ENCODE measurements at regions not wholly inside any gene's neighbourhood (a gene's known extent, or its start where the extent isn't known, plus 50 kb on each side); places are given as distances from the start of the nearest gene placed in this dataset.
A peak's percentile ranks its signal among the peaks of the same experiment; 100 is the strongest.
"Not testable (repeated sequence)": the region's sequence is repeated elsewhere in the genome, so short reads cannot be mapped to it uniquely, and the experiment has no call there.

GRCh38 chr11:23893126-23893525, 603.7 kb upstream of the LUZP2 start:
- no peak for DNase-seq

DNA sequence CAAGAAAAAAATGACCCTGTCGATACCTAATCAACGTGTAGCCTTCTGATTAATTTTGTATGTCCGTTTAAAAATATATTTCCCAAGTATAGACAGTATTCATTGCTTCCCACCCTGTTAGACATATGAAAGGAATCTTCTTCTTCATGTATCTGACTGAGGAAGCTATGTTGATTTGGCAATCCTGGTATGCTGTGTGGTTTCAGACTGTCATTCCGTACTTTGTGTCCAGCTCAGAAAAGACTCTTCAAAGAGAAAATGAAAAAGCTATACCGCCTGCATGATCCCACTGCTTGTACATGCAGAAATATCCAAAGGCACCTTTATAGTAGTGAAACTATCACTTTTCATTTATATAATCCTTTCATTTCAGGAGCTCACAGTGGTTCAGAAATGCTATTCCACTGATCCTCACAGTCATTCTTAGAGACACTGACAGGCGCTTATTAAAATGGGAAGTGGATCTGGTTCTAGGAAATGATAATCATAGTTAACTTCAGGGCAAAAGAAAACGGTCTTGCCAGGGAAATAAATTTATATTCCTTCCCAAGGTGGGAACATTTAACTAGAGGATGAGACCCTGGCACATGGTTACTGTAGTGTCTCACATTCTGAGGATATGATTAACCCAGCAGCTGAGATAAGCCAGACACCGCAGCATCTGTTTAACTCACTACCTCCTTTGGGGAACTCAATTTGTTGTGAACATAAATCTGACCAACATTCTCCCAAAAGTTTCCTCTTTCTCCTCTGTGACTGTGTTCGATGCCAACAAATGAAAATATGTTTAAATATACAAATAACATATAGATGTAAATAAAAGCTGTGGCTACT, 599.2 kb upstream of the LUZP2 start:
- DNase-seq: no peak

GRCh38 chr11:23903044-23903704, 593.7 kb upstream of the LUZP2 start:
- DNase-seq: no peak

DNA sequence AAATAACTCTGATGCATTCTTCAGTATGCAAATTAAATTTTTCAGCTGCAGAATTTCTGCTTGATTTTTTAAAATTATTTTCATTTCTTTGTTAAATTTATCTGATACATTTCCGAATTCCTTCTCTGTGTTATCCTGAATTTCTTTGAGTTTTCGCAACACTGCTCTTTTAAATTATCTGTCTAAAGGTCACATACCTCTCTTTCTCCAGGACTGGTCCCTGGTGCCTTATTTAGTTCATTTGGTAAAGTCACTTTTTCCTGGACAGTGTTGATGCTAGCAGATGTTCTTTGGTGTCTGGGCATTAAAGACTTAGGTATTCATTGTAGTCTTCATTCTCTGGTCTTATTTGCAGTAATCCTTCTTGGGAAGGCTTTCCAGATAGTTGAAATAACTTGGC, 577.4 kb upstream of the LUZP2 start:
- no peak for DNase-seq

DNA sequence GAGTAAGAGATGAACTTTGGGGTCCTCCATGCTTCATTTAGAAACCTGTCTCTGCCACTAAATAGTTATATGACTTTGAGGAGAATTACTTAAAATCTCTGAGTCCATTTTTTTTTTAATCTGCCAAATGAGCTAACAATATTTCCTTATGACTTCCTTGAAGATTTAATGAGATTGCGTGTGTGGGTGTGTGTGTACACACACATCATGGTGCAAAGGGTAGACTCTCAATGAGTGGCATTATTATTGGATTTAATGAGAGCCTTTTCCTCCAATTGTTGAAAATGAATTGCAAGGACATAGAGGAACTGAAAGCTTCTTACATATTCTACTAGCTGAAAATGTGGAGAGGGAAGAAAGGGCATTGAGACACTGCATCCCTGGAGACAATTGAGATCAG, 573.5 kb upstream of the LUZP2 start:
- DNase-seq: no peak

- no peak for DNase-seq
Observed at GRCh38 chr11:23924226-23924625, 572.6 kb upstream of the LUZP2 start.

GRCh38 chr11:23931443-23931842, 565.4 kb upstream of the LUZP2 start:
- no peak for DNase-seq

- DNase-seq: no peak
Observed at GRCh38 chr11:23932485-23932898, 564.4 kb upstream of the LUZP2 start.

- no peak for DNase-seq
Observed at GRCh38 chr11:23933721-23934120, 563.1 kb upstream of the LUZP2 start.

DNA sequence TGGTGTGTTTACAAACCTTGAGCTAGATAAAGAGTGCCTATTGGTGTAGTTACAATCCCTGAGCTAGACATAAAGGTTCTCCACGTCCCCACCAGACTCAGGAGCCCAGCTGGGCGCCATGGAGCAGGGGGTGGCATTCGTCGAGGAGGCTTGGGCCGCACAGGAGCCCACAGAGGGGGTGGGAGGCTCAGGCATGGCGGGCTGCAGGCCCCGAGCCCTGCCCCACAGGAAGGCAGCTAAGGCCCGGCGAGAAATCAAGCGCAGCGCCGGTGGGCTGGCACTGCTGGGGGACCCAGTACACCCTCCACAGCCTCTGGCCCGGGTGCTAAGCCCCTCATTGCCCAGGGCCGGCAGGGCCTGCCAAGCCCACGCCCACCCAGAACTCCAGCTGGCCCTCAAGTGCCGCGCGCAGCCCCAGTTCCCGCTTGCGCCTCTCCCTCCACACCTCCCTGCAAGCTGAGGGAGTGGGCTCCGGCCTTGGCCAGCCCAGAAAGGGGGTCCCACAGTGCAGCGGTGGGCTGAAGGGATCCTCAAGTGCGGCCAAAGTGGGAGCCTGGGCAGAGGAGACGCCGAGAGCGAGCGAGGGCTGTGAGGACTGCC, 562.1 kb upstream of the LUZP2 start:
- DNase-seq: not testable (repeated sequence)

DNA sequence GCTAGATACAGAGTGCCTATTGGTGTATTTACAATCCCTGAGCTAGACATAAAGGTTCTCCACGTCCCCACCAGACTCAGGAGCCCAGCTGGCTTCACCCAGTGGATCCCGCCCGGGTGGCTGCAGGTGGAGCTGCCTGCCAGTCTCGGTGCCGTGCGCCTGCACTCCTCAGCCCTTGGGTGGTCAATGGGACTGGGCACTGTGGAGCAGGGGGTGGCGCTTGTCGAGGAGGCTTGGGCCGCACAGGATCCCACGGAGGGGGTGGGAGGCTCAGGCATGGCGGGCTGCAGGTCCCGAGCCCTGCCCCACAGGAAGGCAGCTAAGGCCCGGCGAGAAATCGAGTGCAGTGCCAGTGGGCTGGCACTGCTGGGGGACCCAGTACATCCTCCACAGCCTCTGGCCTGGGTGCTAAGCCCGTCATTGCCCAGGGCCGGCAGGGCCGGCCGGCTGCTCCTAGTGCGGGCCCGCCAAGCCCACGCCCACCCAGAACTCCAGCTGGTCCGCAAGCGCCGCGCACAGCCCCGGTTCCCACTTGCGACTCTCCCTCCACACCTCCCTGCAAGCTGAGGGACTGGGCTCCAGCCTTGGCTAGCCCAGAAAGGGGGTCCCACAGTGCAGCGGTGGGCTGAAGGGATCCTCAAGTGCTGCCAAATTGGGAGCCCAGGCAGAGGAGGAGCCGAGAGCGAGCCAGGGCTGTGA, 554.6 kb upstream of the LUZP2 start:
- not testable (repeated sequence) for DNase-seq

DNA sequence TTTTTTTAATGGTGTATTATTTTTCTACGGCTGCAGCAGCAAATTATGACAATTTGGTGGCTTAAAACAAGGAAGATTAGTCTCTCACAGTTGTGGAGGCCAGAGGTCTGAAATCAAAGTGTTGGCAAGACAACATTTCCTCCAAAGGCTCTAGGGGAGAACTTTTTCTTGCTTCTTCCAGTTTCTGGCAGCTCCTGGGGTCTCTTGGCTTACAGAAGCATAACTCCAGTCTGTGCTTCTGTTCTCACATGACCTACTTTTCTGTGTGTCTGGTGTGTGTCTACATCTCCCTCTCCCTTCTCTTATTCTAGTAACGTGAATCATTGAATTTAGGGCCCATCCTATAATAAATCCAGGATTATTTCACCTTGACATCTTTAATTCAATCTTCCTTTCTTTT, 551.9 kb upstream of the LUZP2 start:
- peak; percentile 62 for DNase-seq

DNA sequence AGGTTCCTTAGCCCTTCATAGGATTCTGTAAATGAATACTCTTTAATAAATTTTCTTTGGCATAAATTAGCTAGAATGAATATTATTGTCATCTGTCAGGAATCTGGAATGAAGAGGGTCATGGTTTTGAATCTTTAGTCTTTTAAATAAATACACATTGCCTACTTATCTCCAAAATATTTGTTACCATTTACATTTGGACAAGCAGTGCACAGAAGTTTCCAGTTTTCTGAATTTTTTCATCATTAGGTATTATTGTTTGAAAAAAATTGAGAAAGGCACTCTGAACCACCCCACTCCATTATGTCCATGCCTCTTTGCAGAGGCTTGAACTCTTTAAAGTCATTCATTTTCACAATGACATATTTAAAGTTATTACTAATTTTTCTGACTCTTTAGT, 549.0 kb upstream of the LUZP2 start:
- DNase-seq: no peak

GRCh38 chr11:23948851-23949250, 548.0 kb upstream of the LUZP2 start:
- DNase-seq: no peak

DNA sequence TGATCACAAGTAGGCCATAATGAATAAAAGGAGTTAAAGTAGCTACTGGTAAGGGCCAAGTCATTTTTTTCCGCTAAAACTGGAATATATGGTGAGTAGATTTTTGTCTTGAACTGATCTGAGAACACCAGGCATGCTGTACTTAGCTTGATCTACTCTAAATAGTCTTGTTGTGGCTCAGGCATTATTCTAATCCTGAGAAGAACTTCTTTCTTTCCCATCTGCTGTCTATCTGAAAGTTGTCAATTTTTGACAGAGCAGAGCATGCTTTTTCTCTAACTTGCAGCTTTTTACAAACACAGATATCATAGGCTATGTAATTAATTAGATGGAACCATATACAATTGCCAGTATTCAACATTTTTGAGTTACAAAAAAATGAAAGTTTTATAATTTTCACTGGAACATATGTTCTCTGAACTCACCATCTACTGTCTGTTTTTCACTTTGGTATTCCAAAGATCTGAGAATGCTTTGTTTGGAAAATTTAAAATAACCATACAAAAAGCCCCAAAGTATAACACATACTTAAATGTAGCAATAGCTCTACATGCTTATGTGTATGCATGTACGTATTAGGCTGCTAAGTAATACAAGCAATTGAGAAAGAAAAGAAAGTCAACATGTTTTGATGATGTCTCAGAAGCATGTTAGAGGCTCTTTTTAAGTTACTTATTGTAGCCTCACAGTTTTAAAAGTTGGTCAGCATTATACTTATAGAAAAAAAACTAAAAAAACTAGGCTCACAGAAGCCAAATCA, 542.7 kb upstream of the LUZP2 start:
- no peak for DNase-seq

DNA sequence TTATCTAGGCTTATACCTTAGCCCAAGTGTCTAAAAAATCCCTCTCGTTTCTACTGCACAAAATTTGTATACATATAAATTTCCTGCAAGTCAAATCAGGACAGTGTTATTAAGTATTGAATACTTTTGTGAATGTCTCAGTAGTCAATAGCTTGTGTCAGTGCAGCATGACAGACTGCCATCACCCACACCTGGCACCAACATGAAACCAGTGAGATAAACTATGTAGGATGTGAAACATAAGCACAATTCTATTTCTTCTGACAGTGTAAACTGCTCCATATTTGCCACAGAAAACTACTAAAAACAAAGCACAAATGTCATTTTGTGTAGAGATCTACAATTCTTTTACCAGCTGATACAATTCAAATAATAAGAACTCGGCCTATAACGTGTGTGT, 542.1 kb upstream of the LUZP2 start:
- DNase-seq: no peak

GRCh38 chr11:23956586-23956985, 540.3 kb upstream of the LUZP2 start:
- no peak for DNase-seq

DNA sequence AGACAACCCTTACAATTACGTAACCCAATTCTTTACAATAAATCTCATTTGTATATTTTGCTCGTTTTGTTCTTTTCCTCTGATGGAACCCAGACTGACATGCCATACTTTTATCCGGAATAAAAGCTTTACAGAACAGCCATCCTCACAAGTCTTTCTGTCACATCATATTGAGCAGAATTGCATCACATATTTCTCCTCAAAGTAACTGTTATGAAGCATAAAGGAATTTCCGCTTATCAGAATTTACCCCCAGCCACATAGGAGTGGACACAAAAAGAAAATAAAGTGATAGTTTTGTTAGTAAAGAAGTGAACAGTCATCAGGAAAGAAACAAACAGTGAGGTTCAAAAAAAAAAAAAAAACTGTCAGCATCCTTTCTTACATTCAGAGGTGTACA, 539.5 kb upstream of the LUZP2 start:
- no peak for DNase-seq

- DNase-seq: no peak
Observed at GRCh38 chr11:23959462-23959861, 537.4 kb upstream of the LUZP2 start.

DNA sequence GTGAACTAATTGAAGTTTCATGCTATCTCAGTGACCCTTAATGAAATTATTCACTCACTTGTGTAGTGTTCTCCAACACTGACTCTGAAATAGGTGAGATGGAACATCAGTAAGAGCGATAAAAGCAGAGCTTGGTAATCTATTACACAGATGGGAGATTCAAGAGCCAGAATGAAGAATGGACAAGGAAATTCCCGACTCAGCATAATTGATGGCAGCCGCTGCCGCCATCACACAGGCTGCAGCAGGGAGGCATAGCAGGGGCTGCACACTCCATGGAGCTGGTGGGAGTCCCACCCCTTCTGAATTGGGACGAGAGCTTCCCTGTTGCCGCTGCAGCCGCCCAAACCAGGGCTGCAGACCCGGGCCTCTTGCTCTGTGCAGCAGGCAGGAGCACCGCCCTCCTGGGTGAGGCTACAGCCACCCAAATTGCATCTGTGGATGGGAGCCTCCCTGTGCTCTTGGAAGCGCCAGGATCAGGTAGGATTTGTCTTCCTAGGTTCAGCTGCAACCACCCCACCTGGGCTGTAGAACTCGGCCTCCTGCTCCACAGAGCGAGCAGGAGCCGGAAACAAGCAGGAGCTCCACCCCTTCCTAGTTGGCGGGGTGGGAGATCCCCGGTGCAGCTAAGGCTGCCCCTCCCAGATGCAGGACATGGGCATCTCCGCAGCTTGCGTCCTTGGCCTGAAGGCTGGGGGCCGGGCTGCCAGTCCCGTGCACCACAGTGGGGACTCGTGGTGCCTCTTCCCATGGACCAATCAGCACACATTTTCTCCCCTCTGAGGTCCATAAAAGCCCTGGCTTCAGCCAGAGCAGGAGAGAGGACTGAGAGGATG, 535.1 kb upstream of the LUZP2 start:
- DNase-seq: no peak

GRCh38 chr11:23973244-23973643, 523.6 kb upstream of the LUZP2 start:
- DNase-seq: no peak

DNA sequence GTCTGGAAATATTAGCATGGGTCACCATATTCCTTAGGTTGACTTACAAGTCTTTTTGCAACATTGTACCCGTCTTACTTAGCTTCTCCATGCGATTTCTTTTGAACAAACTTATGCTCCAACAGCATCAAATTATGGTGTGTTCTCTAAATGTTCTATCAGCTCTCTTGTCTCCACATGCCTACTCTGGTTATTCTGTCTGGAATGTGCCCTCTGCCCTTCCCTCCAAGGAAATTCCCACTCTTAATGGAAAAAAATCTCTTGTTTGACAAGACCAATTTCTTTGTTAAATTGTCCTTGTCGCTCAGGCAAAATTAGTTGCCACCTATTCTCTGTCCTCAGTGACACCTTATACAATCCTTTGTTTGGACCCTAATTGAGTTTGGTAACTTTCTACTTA, 522.8 kb upstream of the LUZP2 start:
- DNase-seq: no peak
